ENCODE measurements at regions not wholly inside any gene's neighbourhood (a gene's known extent, or its start where the extent isn't known, plus 50 kb on each side); places are given as distances from the start of the nearest gene placed in this dataset.
"Not testable (repeated sequence)": the region's sequence is repeated elsewhere in the genome, so short reads cannot be mapped to it uniquely, and the experiment has no call there.

- peaks cover under 1 to 22% (median 5%) of the 10 kb centered on the region in 6 donors for H3K9me3 Mint-ChIP-seq
These were observed 2011.3 kb downstream of the EFNA5 start for GRCh38 chr5:105659396-105659795.

GRCh38 chr5:105640328-105640727 lies 2030.4 kb downstream of the EFNA5 start:
- DNase-seq: no peak
- Mint-ChIP-seq H3K4me1 (no peaks in the 10 kb centered on the region), H3K36me3 (peaks cover 0 to 4% (median 0%) of the 10 kb centered on the region in 3 donors), H3K27ac (no peak overlapping the region), H3K9me3 (peaks cover 2 to 29% (median 10%) of the 10 kb centered on the region in 6 donors), H3K4me3 (no peak overlapping the region), H3K27me3 (ENCODE audit: low read depth in 3 of 3) (no peaks in the 10 kb centered on the region)

More at GRCh38 chr5:105659396-105659795, 2011.3 kb downstream of the EFNA5 start:
- Mint-ChIP-seq H3K4me3 (no peak overlapping the region), H3K27me3 (ENCODE audit: low read depth in 3 of 3) (peaks cover 0 to 3% (median 0%) of the 10 kb centered on the region in 3 donors), H3K27ac (no peak overlapping the region), H3K36me3 (no peaks in the 10 kb centered on the region), H3K4me1 (no peaks in the 10 kb centered on the region)
- DNase-seq: no peak

- H3K27ac Mint-ChIP-seq: no peak overlapping the region
- no peak overlapping the region for H3K4me3 Mint-ChIP-seq
- peaks cover 0 to 26% (median 8%) of the 10 kb centered on the region in 6 donors for H3K9me3 Mint-ChIP-seq
- no peaks in the 10 kb centered on the region for H3K27me3 Mint-ChIP-seq (ENCODE audit: low read depth in 3 of 3)
- no peaks in the 10 kb centered on the region for H3K4me1 Mint-ChIP-seq
- H3K36me3 Mint-ChIP-seq: peaks cover 0 to 4% (median 0%) of the 10 kb centered on the region in 3 donors
- DNase-seq: no peak
These were observed 2031.2 kb downstream of the EFNA5 start for GRCh38 chr5:105639511-105639910.

- Mint-ChIP-seq H3K27me3 (ENCODE audit: low read depth in 3 of 3) (no peaks in the 10 kb centered on the region), H3K4me1 (no peaks in the 10 kb centered on the region), H3K27ac (no peak overlapping the region), H3K4me3 (no peak overlapping the region), H3K9me3 (peaks cover 0 to 26% (median 7%) of the 10 kb centered on the region in 6 donors), H3K36me3 (peaks cover 0 to 4% (median 0%) of the 10 kb centered on the region in 3 donors)
- DNase-seq: no peak
These were observed 2031.7 kb downstream of the EFNA5 start for GRCh38 chr5:105639068-105639467.

DNA sequence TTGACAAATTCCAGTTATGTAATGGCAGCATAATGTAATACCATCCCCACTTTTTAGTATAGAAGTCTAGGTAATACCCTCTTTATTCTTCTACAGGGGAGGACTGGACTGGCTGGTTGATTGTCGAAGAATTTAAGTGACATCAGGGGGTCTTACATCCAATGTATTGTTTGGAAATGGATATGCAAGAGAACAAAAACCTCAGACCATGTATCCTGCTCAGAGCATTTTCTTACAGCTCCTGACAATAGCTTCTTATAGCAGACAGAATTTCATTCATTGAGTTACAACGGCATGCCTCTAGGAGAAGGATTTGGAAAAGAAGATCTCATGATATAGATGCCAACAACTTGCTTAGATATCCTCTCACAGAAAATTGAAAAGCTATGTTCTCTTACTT lies 2032.3 kb downstream of the EFNA5 start:
- H3K4me1 Mint-ChIP-seq: no peaks in the 10 kb centered on the region
- H3K27ac Mint-ChIP-seq: no peak overlapping the region
- no peaks in the 10 kb centered on the region for H3K27me3 Mint-ChIP-seq (ENCODE audit: low read depth in 3 of 3)
- H3K4me3 Mint-ChIP-seq: no peak overlapping the region
- no peak for DNase-seq
- H3K9me3 Mint-ChIP-seq: peaks cover 0 to 26% (median 7%) of the 10 kb centered on the region in 6 donors
- H3K36me3 Mint-ChIP-seq: peaks cover 0 to 4% (median 0%) of the 10 kb centered on the region in 3 donors

GRCh38 chr5:105632043-105632442 lies 2038.7 kb downstream of the EFNA5 start:
- DNase-seq: no peak
- no peak overlapping the region for H3K27ac Mint-ChIP-seq
- H3K4me1 Mint-ChIP-seq: no peaks in the 10 kb centered on the region
- H3K27me3 Mint-ChIP-seq (ENCODE audit: low read depth in 3 of 3): no peaks in the 10 kb centered on the region
- peaks cover 0 to 4% (median 0%) of the 10 kb centered on the region in 3 donors for H3K36me3 Mint-ChIP-seq
- H3K9me3 Mint-ChIP-seq: peaks cover 0 to 15% (median 6%) of the 10 kb centered on the region in 6 donors
- no peak overlapping the region for H3K4me3 Mint-ChIP-seq

GRCh38 chr5:105630803-105631202 lies 2039.9 kb downstream of the EFNA5 start:
- no peak overlapping the region for H3K4me3 Mint-ChIP-seq
- H3K9me3 Mint-ChIP-seq: peaks cover 0 to 17% (median 5%) of the 10 kb centered on the region in 6 donors
- peaks cover 0 to 2% (median 0%) of the 10 kb centered on the region in 3 donors for H3K36me3 Mint-ChIP-seq
- no peaks in the 10 kb centered on the region for H3K4me1 Mint-ChIP-seq
- H3K27ac Mint-ChIP-seq: no peak overlapping the region
- DNase-seq: no peak
- H3K27me3 Mint-ChIP-seq (ENCODE audit: low read depth in 3 of 3): no peaks in the 10 kb centered on the region

- H3K27me3 Mint-ChIP-seq (ENCODE audit: low read depth in 3 of 3): no peaks in the 10 kb centered on the region
- no peak overlapping the region for H3K4me3 Mint-ChIP-seq
- H3K4me1 Mint-ChIP-seq: no peaks in the 10 kb centered on the region
- H3K9me3 Mint-ChIP-seq: peaks cover 0 to 36% (median 6%) of the 10 kb centered on the region in 6 donors
- no peaks in the 10 kb centered on the region for H3K36me3 Mint-ChIP-seq
- DNase-seq: no peak
- H3K27ac Mint-ChIP-seq: no peak overlapping the region
These were observed 2051.0 kb downstream of the EFNA5 start for GRCh38 chr5:105619725-105620124.

DNA sequence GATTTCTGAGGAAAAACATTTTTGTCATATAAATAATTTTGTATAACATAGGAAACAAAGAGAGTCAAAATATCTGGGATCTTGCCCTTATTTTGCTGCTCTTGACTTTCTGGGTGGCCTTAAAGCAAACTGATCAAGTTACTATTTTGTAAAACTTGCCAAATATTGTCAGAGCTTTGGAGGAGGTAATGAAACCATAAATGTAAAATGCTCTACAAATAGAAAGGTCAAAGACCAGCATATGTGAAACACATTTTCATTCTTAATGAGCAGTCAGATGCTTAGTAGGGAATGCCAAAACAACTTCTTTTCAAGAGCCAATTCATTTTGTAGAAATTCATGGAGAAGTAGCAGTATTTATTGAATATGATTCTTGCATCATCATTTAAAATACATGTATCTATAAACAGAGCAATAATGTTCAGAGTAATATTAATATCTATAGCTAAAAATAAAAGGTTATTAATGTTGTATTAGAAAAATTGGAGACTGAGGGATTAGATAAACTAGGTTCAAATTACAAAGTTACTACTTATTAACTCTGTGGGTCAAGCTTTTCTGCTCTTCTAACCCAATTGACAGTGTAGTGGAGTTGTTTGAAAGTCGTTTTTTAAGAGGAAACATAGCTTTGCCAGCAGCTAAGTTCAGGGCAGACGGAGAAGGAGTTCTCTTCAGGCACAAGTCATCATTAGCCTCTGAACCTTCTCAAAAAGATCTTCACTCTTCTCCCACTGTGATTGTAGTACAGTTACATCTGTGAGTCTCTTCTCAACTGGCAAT lies 2053.1 kb downstream of the EFNA5 start:
- no peaks in the 10 kb centered on the region for H3K27me3 Mint-ChIP-seq (ENCODE audit: low read depth in 3 of 3)
- H3K4me1 Mint-ChIP-seq: no peaks in the 10 kb centered on the region
- H3K4me3 Mint-ChIP-seq: no peak overlapping the region
- H3K9me3 Mint-ChIP-seq: peaks cover 0 to 27% (median 6%) of the 10 kb centered on the region in 6 donors
- no peak for DNase-seq
- no peaks in the 10 kb centered on the region for H3K36me3 Mint-ChIP-seq
- no peak overlapping the region for H3K27ac Mint-ChIP-seq

- no peak for DNase-seq
- peaks cover 0 to 17% (median 2%) of the 10 kb centered on the region in 6 donors for H3K9me3 Mint-ChIP-seq
- H3K27ac Mint-ChIP-seq: no peak overlapping the region
- H3K4me1 Mint-ChIP-seq: no peaks in the 10 kb centered on the region
- H3K36me3 Mint-ChIP-seq: no peaks in the 10 kb centered on the region
- H3K4me3 Mint-ChIP-seq: no peak overlapping the region
- no peaks in the 10 kb centered on the region for H3K27me3 Mint-ChIP-seq (ENCODE audit: low read depth in 3 of 3)
These were observed 2054.0 kb upstream of the NUDT12 start for GRCh38 chr5:105616599-105616998.

DNA sequence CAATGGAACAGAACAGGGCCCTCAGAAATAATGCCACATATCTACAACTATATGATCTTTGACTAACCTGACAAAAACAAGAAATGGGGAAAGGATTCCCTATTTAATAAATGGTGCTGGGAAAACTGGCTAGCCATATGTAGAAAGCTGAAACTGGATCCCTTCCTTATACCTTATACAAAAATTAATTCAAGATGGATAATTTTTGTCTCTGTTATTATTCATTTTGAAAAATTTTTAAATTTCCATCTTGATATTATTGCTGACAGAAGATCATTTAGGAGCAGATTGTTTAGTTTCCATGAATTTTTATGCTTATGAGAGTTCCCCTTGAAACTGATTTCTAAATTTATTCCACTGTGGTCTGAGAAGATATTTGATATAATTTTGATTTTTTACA lies 2039.8 kb upstream of the NUDT12 start:
- not testable (repeated sequence) for H3K27me3 Mint-ChIP-seq (ENCODE audit: low read depth in 3 of 3); H3K4me1 Mint-ChIP-seq; DNase-seq; H3K4me3 Mint-ChIP-seq; H3K36me3 Mint-ChIP-seq; H3K27ac Mint-ChIP-seq
- peaks cover 21 to 71% (median 42%) of the 10 kb centered on the region in 6 donors for H3K9me3 Mint-ChIP-seq

DNA sequence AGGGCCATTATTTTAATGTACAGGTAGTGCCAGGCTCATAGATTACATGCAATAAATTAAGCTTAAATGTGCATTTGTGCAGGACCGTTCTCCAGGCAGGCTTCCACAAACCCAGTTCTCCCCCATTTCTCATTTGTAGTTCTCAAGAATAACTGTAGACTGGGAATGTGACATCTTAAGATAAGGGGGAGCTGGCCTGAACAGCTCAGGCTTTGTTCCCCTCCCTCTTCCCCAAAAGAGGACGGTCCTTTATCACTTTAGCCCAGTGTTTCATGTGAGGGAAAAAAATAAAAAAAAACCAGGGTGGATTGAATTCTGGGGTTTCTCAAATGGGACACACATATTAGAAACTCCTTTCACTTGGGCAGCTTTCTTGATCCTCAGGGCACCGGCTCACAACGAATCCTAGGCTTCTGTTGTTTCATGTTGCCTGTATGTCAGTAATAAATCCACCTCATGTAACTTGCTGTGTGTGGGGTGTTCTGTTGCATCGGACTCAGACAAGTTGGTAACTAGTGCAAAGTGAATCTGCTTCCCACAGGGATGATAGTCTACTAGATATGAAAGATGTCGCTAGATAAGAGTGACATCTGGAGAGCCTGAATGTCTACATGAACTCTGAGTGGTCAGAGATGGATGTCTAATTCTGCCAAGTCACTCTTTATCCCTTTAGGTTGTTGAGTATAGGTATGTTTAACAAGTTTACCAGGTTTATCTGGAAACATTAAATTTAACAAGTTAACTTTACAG lies 2030.6 kb upstream of the NUDT12 start:
- no peak for DNase-seq
- no peaks in the 10 kb centered on the region for H3K36me3 Mint-ChIP-seq
- H3K27ac Mint-ChIP-seq: no peak overlapping the region
- no peaks in the 10 kb centered on the region for H3K4me1 Mint-ChIP-seq
- no peak overlapping the region for H3K4me3 Mint-ChIP-seq
- H3K27me3 Mint-ChIP-seq (ENCODE audit: low read depth in 3 of 3): no peaks in the 10 kb centered on the region
- peaks cover 1 to 36% (median 10%) of the 10 kb centered on the region in 6 donors for H3K9me3 Mint-ChIP-seq

DNA sequence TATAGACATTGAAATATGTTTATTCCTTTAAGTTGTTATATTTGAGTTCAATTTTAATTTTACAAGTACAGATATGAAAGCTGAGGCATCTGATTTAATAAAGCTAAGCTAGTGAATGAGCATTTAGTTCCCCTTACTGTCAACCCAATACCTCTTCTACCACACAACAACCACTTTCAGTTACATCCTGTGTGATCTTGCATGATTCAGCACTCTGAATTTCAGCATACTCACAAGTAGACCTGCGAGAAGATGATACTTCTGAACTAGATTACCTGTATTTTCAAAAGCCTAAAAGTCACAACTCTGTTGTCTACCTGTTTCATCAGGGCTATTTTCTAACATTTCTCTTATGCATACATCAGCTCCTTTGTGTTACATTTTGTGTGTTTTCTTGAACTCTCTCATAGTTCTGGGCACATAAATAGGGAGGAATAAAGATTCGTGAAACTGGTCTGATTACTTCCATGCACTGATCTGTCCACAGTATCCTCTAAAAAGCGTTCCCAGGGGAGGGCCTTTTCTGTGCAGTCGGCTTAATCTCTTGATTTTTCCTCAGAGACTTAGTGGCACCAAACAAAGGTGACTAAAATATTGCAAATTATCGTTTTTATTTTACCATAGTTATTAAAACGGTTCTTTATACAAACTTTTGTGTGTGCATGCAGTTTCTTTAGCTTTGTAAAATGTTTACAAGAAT lies 2025.5 kb upstream of the NUDT12 start:
- H3K4me1 Mint-ChIP-seq: no peaks in the 10 kb centered on the region
- H3K36me3 Mint-ChIP-seq: no peaks in the 10 kb centered on the region
- DNase-seq: no peak
- no peak overlapping the region for H3K4me3 Mint-ChIP-seq
- no peaks in the 10 kb centered on the region for H3K27me3 Mint-ChIP-seq (ENCODE audit: low read depth in 3 of 3)
- H3K27ac Mint-ChIP-seq: no peak overlapping the region
- peaks cover 0 to 42% (median 13%) of the 10 kb centered on the region in 6 donors for H3K9me3 Mint-ChIP-seq
